HG03280 (cell line): ENCODE measurements at regions not wholly inside any gene's neighbourhood (a gene's known extent, or its start where the extent isn't known, plus 50 kb on each side); places are given as distances from the start of the nearest gene placed in this dataset.

ENCODE experiments used
- ATAC-seq: cut with Tn5 transposase; IDR thresholded peaks from one replicate; pipeline ENCODE4 v1.9.1; 2021; ENCODE audit warnings: mild to moderate bottlenecking, moderate library complexity; ENCODE audit not compliant: unreplicated experiment

DNA sequence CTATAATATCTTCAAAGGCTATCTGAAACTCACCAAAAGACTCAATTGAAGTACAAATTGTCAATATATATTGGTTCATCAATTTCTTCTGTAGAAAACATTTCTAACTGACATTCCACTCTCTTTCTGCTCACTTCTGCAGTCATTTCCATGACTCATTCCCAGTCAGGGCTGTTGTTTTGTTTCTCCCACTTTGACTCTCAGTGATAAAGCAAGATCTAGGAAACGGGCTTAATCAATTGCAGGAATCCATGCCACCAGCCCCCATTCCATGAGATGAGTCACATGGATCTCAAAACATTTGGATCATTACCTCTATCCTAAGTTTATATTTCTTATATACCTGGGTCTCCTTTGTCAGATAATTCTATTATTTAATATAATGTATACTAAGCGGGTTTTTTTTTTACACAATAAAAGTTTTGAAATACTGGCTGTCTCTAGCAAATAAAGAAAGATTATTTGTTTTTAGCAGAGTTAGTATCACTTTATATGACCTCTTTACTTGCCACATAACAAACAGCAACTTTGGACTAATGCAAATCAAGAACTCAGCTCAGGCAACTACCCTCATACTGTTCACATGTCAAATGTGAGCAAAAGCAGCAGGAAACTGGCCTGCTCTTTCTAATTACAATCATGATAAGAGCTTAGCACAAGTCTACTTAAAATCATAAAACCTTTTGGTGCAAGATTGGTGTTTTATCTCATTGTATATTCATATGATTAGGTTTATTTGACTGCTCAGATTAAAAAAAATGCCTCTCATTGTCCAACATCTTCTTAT lies 251.1 kb upstream of the PIK3C3 start:
- no peak for ATAC-seq

DNA sequence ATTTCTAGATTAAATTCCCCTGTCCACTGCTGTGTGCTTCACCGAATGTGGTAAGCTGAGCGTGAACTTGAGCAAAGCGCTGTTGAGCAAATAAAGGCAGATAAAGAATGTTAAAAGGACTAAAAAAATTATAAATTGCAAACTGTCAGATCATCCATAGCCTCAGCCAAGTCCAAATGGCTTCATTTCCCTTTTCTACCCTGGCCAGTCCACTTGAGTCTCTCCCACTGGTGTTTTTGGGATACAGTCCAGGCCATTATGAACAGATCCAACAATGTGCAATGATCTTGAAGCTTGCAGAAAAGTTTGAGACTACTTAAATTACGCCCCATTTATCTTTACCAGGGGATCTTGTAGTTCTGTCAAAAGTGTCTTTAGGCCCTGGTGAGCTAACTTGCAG lies 254.6 kb upstream of the PIK3C3 start:
- no peak for ATAC-seq

DNA sequence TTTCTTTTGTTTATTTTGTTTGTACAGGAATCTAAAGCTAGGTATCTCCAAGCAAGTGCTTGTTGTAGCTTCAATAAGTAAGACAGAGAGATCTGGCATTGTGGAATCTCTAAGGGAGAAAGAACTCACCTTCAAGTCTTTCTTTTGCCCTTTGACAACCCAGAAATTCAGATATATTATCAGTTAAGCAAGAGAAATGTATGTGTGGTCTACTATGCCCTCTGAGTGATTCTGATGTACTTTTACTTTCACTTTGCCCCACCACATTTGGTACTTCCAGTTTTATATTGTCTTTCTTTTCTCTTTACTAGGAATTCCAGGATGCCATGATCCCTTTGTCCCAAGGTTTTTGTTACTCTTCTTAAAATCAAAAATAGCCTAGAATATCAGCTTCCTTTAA lies 259.6 kb upstream of the PIK3C3 start:
- ATAC-seq = no peak

DNA sequence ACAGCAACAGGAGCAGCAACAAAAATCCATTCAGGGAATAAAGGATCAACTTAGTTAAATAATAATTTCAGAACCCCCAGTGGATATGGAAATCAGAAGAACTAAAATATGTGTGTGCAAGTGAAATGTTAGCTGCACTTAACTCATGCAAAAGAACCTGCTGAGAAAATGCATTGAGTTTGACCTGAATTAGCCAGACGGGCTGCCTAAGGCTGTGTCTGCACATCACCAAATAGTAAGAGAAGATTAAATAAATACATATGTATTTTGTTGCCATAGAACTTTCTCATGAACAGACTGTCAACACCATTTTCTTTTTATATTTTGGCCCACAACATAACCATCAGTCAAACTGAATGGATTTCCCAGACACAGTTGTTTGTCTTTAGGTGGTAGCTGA lies 262.0 kb upstream of the PIK3C3 start:
- no peak for ATAC-seq

DNA sequence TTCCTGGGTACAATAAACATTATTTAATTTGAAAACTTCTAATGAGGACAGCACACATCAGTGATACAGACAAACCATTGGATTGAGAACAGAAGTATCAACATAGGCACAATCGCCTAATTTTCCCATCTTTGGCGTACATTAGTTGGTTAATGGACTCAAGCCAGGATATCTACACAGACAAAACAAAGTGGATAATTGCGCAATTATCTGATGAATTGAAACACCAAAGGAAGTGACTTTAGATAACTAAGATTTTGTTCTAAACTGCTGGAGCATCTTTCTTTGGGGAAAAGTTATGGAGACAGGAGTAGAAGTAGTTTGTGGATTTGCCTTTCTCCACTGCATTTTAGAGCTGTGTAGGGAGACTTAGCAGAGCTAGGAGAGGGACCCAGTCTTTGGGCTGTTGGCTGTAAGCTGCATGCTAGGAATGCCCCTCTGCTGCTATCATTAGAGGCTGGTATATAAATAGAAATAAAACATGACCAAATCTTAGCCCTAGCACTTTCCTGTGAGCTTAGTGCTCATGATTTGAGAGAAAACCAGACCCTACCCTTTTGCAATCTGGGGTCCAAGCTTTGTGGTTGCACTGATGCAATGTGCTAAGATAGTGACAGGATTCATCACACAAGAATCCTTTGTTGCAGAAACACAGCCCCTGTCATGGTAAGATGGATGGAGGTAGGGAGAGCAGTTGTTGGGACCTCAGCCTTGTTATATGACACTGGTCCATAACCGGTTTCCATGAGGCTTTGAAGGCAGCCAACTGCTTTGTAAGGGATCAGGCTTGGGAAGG lies 264.5 kb upstream of the PIK3C3 start:
- ATAC-seq = no peak

DNA sequence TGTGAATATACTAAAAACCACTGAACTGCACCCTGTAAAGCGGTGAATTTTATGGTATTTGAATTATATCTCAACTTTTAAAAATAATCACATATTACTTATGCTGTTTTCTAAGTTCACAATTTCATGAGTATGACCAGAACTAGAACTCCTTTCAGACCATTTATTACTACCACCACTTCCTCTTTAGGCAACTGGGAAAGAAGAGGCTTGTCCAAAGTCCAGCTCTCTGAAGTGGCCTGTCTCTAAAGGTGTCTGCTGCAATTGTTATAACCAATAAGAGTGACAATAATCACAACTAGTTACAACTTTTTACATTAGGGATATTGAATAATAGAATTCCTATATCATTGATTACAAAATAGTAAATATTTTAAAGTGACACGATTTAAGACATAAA lies 267.9 kb upstream of the PIK3C3 start:
- no peak for ATAC-seq

DNA sequence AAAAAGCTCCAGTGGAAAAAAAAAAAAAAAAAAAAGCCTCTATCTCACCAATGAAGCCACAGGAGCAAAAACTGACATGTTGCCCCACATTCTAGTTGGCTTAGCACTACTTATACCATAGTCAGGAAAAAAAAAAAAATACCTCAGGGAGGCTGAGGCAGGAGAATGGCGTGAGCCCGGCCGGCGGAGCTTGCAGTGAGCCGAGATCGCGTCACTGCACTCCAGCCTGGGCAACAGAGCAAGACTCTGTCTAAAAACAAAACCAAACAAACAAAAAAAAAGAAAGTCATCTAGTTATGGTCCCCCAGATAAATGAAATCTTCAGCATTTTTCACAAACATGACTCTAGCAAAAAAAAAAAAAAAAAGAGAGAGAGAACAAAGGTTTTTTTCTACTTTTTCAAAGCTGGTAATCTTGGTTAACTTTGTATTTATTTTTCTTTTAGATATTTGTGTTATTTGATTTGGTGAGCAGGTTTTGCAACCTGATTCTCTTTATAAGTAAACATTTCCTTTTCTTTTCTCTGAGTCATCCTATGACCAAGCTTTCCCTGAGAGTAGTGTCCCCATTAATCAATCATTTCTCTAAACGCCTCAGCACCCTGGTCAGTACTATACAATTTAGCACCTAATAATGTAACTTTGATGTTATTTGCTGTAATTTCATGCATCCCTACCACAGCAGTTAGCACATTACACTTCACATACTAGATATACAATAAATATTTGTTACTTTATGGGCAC lies 273.7 kb upstream of the PIK3C3 start:
- ATAC-seq = no peak

DNA sequence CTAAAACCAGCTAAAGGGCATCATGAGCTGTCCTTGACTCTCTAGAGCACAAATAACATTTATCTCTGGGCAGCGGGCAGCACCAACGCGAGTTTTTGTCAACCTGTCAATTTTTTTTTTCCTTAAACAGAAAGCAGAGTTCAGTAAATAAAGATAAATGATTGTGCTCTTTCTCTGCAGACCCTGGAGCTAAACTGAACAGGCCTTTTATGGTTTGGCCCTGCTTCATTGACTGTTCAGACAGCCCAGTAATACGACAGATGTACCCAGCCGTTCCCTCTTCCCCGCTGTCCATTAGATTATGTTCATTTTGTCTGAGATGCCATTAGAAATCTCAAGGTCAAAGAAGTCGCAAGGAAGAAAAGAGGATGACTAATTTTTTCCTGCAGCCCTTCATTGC lies 280.5 kb upstream of the PIK3C3 start:
- no peak for ATAC-seq

DNA sequence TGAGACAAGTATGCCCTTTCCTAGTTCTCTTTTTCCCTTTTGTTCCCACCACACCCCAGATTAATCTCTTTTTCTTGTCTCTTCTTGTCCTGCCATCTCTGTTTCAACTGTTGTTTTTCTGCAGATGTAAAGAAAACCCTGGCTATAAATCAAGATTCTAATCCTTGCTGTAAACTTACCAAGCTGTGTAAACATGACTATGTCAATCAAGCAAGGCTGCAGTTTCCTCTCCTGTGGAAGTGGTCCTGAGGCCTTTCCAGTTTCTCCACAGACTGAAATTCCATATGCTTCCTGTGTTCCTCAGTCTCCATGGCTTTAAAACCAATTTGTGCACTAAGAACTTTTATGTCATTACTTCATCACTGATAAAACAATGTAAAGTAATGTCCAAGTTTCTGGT lies 288.8 kb upstream of the PIK3C3 start:
- no peak for ATAC-seq

DNA sequence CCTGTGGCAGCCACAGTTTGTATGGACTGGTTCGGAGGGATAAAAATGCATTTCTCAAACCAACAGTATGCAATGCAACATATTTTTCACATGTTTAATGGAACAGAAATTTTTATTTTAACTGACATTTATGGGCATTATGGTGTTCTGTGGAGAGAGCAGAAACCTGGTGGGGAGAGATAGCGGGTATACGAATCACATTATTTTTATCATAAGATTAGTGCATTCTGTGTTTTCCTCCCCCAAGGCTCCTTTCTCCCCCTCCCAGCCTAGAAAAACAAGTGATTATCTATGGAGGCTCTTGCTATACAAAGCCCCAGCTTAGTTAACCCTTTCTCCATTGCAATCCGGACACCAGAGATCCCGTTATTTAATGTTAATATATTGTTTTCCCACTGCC lies 289.8 kb upstream of the PIK3C3 start:
- ATAC-seq = no peak

DNA sequence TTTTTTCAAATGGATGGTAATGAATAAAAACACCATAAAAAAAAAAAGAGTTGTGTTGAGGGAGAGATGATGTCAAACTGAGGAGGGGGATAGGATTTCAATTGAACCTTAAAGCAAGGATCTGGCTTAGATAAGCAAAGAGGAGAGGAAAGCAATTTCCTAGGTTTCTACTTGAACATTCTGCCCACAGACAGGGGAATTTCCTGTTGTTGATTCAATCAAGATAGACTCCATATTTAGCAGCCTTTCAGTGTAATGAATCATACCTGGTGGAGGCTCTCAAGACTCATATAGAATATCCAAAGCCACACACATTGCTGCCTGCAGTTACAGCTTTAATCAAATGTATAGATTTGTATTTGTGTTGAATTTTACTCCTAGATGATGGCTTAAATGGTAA lies 294.4 kb upstream of the PIK3C3 start:
- no peak for ATAC-seq

DNA sequence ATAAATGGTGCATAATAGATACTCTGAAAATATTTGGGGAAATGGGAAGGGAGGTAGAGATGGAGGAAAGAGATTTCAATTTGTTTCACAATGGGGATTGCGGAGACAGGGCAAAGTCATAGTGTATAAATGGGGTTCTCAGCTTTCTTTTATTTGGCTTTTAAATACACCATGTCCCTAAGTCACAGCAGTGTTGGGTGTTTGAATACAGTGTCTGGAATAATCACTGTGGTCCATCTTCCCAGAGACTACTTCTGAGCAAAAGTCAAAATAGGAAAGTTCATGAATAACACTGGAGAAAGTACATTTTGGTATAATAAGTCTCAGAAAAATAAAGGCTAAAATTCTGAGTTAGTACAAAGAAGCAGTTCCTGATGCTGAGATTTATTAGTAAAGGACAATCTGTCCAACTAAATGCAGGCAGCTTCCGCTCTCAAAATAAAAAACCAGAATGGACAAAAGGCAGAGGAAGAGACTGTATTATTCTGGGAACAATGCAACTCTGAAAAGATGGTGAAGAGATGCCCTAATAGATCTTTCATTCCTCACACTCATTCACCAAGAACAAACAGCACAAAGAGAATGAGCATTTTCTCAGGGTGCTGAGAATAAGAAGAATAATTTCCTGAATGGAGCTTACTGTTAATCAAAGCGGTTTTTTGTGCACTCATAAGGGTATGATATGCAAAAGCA lies 295.4 kb upstream of the PIK3C3 start:
- no peak for ATAC-seq

DNA sequence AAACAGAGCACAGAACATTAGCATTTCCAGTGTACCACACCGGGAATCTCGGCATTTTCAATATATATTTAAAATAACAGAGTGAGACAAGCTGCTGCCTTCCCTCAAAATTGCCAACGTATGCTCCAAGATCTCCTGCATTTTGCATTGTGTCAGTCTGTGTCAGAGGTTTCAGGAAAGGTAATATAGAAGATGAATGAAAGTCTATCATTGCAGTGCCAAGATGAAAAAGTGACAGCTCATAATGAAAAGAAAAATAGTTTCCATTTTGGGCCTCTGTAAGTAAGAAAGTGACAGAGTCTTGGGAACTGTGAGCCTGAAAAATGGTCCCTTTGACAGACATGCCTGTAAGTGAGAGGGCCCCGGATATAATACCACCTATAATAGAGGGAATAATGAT lies 297.8 kb upstream of the PIK3C3 start:
- ATAC-seq = no peak

DNA sequence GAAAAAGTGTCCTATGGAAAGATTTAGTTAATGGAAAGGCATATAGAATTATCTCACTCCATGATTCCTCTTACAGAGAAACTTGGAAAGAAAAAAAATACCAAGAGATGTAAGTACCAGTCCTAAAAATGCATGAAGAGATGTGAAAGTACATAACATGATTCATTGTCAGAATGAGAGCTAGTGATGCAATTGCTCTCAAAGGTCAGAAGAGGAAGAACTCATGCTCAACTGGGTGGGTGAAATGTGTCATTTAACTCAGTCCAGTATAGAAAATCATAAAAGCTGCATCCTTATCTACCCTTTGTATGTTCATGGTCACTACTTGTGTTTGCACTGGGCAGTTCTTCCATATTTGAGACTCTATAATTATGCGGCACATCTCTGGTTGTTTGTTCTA lies 300.0 kb upstream of the PIK3C3 start:
- no peak for ATAC-seq

DNA sequence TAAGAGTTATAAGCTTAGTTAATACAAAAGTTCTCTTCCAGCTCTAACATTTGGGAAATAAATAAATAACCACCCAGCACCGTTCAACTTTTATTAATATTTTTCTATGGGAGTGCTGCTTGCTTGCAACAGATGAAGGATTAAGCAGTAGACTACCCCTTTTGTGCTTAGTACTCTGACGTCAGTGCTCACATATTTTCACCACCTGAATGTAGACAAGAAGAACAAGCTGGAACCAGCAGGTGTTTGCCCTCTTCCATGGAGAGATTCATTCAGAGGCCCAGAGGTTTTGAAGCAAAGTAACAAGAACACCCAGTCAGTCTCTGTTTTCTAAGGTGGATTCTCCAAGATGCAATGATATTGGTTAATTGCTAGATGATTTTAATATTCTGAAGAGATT lies 307.1 kb upstream of the PIK3C3 start:
- ATAC-seq = no peak

DNA sequence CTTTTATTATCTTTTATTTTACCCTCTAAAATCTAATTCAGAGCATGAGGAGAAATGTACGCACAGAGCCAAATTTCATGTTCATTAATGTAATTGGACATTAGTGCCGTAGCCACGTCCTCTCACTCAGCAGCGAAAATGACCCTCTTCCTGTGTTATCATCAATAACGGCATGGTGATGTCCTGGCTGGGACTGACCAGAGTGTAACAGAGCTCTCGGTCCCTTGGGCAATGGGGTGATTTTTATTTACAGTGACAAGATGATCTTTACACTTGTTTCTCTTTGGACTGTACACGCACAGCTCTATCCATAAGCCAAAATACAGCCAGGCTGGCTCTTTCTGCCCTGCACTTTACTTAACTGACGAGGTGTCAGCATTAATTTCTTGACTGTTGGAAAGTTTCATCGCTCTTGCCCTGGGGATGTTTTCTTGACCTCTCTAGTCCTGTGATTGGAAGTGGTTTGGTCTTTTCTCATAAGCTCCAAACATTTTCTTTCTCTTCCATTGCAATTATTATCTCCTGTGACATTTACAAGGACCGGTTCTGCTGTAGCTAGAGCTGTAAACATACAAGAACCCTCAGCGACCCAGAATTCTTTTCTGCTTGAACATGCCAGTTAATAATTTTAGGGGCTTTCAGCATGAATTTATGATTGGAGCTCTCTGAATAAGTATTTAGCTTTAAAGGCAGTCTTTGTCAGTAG lies 308.0 kb upstream of the PIK3C3 start:
- no peak for ATAC-seq

DNA sequence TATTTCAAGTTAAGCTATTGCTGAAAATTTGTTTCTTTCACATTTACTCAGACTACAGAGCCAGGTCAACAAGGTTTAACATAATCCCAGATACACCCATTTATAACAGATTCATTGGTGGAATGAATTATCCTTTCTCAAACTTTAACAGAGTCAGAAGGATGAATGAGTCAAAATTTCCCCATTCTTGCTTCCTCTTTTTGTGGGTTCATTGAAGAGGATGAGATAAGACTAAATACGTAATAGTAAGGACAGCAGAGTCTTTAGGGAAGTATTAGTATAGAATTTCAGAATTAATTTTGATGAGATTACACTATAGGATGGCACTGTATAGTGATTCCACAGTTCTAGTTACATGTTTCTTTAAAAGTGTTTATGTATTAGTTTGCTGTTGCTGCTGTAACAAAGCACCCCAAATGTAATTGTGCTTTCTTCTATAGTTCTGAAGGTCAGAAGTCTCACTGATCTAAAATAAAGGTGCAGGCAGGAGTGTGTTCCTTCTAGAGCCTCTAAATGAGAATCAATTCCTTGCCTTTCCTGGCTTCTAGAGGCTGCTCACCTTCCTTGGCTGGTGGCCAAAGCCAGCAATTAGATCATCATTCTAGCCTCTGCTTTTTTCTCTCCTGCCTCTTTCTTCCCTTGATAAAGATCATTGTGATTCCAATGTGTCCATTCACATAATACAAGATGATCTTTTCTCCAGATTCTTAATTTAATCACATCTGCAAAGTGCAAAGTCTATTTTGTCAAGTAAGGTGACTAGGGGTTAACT lies 309.3 kb upstream of the PIK3C3 start:
- no peak for ATAC-seq

DNA sequence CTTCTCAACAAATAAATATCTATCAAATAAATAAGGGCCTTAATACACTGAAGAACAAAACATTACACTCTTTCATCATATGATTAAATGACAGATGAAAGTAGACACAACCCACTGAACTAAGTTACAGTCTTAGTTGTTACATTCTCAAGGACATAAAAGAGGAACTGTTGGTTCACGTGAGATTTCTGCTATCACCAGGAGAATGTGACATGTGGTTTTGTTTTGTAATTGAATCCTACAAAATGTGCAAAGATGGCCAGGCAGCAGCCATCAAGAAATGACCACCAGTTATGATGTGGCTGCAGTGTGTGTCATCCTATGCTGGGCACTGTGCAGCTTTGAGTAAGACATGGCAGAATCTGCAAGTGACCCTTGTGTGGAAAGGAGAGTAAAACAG lies 310.6 kb upstream of the PIK3C3 start:
- ATAC-seq = no peak

DNA sequence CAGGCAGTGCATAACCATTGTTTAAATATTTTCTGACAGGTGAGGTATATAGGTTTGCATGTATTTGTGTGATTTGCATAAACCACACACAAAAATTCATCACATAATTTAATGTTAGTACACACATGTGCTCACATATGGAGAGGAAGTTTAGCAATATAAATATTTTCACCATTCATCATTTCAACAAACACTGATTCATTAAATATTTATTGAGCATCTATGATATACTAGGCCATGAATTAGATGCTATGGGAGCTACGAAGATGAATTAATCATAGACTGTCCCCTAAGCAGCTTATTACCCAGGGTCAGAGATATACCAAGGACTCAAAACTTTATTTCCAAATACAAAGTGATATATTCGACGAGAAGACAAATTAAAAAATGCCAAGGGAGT lies 311.6 kb upstream of the PIK3C3 start:
- ATAC-seq = no peak

DNA sequence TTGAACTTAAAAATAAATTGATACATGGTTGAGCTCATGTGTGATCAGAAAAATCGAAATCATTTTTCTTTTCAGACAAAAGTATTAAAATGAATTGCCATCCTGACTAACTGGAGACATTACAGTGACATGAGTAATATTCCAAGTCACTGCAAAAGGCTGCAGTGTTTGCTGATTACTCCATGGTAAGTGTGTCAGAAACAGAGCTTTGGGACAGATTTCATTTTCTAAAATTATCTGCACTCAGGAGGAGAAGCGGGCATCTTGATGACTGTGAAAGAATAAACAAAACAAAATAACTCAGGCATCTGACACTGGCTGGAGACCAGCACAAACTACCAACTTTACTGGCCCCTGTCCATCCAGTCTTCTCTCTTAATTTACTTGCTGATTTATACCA lies 312.3 kb upstream of the PIK3C3 start:
- ATAC-seq = no peak
